SH-SY5Y (cell line): ENCODE measurements at regions not wholly inside any gene's neighbourhood (a gene's known extent, or its start where the extent isn't known, plus 50 kb on each side); places are given as distances from the start of the nearest gene placed in this dataset.

Experiments
- GATA2 ChIP-seq: IDR thresholded peaks from 2 replicates; pipeline ENCODE4 v1.6.1; 2011; ENCODE audit warnings: mild to moderate bottlenecking, low read depth, low read length
- GATA3 ChIP-seq: IDR thresholded peaks from 2 replicates; pipeline ENCODE4 v1.6.1; 2011; ENCODE audit warnings: low read depth, mild to moderate bottlenecking, low read length, moderate library complexity

DNA sequence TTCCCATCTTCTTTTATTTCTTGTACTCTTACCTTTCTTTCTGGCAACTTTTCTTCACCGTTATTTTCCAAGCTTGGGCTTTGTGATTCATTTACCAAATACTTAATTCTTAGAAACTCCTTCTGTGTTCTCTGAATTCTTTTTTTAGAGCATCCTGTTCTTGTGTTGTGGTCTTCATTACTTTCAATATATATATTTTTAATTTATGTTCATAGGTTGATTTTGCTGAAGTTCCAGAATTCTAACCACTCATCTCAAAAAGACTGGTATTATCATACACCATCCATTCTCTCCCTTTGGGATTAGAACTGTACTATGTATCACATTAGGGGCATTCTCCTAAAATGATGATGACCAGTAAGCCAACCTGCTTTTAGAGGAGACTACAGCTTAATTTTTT, 362.3 kb upstream of the CBLB start:
- no peak for TF ChIP-seq GATA2
- TF ChIP-seq GATA3 = no peak
